CD4-positive, CD25-positive, alpha-beta regulatory T cell (primary cell): ENCODE measurements at regions not wholly inside any gene's neighbourhood (a gene's known extent, or its start where the extent isn't known, plus 50 kb on each side); places are given as distances from the start of the nearest gene placed in this dataset.

Source experiments
- ATAC-seq, 2 donors: fragments of 150-1000 bp; cut with Tn5 transposase; one replicate each; pipeline ENCODE4 v1.10.0; 2021; ENCODE audit warnings: low read depth in 2 of 2, moderate number of reproducible peaks in 2 of 2, moderate library complexity in 1 of 2
- DNase-seq, 3 donors: peaks; one replicate each; pipeline versions ENCODE4 v3.0.0 to v3.0.0-alpha.2; 2012 to 2022; ENCODE audit warnings: mixed read lengths in 1 of 3
- H3K27ac ChIP-seq: one replicate; pipeline ENCODE4 v1.7.0; 2013; ENCODE audit warnings: mild to moderate bottlenecking, low read length; ENCODE audit not compliant: insufficient read depth, poor library complexity, severe bottlenecking
- H3K27me3 ChIP-seq: one replicate; pipeline ENCODE4 v1.7.0; 2013; ENCODE audit warnings: low read length; ENCODE audit not compliant: control insufficient read depth, insufficient read depth
- H3K36me3 ChIP-seq: one replicate; pipeline ENCODE4 v1.7.0; 2013; ENCODE audit warnings: mild to moderate bottlenecking, low read length, moderate library complexity; ENCODE audit not compliant: control insufficient read depth, insufficient read depth
- H3K4me1 ChIP-seq: 2 replicates; pipeline ENCODE4 v1.7.0; 2013; ENCODE audit warnings: mild to moderate bottlenecking, low read length; ENCODE audit not compliant: insufficient read depth, control insufficient read depth, poor library complexity, severe bottlenecking
- H3K4me3 ChIP-seq: one replicate; pipeline ENCODE4 v1.7.0; 2013; ENCODE audit warnings: low read depth, mild to moderate bottlenecking, low read length, moderate library complexity
- H3K9me3 ChIP-seq, 2 experiments: 1 replicate in 1 of 2; 2 replicates in 1 of 2; pipeline ENCODE4 v1.7.0; 2013; ENCODE audit warnings: low read length in 2 of 2, mild to moderate bottlenecking in 1 of 2, moderate library complexity in 1 of 2; ENCODE audit not compliant: control insufficient read depth in 2 of 2
- H3K27ac Mint-ChIP-seq, 3 donors: one replicate each; pipeline ENCODE4 v1.8.0; 2020 to 2022; ENCODE audit warnings: mild to moderate bottlenecking in 3 of 3, mixed read lengths in 3 of 3, moderate library complexity in 2 of 3
- H3K27me3 Mint-ChIP-seq: one replicate; pipeline ENCODE4 v1.8.0; 2022; ENCODE audit warnings: mild to moderate bottlenecking, mixed read lengths
- H3K36me3 Mint-ChIP-seq: one replicate; pipeline ENCODE4 v1.8.0; 2020; ENCODE audit warnings: mixed read lengths
- H3K4me1 Mint-ChIP-seq, 4 donors: one replicate each; pipeline ENCODE4 v1.8.0; 2020 to 2022; ENCODE audit warnings: mixed read lengths in 4 of 4, mild to moderate bottlenecking in 1 of 4
- H3K4me3 Mint-ChIP-seq, 4 donors: one replicate each; pipeline ENCODE4 v1.8.0; 2020 to 2022; ENCODE audit warnings: mild to moderate bottlenecking in 4 of 4, mixed read lengths in 4 of 4, moderate library complexity in 3 of 4
- H3K9me3 Mint-ChIP-seq, 7 donors: one replicate each; pipeline ENCODE4 v1.8.0; 2020 to 2022; ENCODE audit warnings: mixed read lengths in 7 of 7, mild to moderate bottlenecking in 3 of 7, moderate library complexity in 2 of 7

- no peak overlapping the region for H3K27ac Mint-ChIP-seq
- Histone ChIP-seq H3K9me3 (no peaks in the 10 kb centered on the region), H3K36me3 (no peaks in the 10 kb centered on the region), H3K27me3 (no peaks in the 10 kb centered on the region), H3K4me1 (no peaks in the 10 kb centered on the region), H3K4me3 (no peak overlapping the region), H3K27ac (no peak overlapping the region)
- no peak for ATAC-seq
- peaks cover 0 to 3% (median 0%) of the 10 kb centered on the region in 7 donors for H3K9me3 Mint-ChIP-seq
- H3K27me3 Mint-ChIP-seq = peaks cover 4% of the 10 kb centered on the region
- H3K4me1 Mint-ChIP-seq = peaks cover 0 to 3% (median 0%) of the 10 kb centered on the region in 4 donors
- no peak overlapping the region for H3K4me3 Mint-ChIP-seq
- H3K36me3 Mint-ChIP-seq = no peaks in the 10 kb centered on the region
- DNase-seq = no peak
Measured at GRCh38 chr16:50497592-50497991, 50.6 kb upstream of the NKD1 start.

- Histone ChIP-seq H3K9me3 (no peaks in the 10 kb centered on the region), H3K27ac (no peak overlapping the region), H3K27me3 (no peaks in the 10 kb centered on the region), H3K4me1 (no peaks in the 10 kb centered on the region), H3K36me3 (no peaks in the 10 kb centered on the region), H3K4me3 (no peak overlapping the region)
- no peaks in the 10 kb centered on the region for H3K36me3 Mint-ChIP-seq
- H3K27ac Mint-ChIP-seq = no peak overlapping the region
- peaks cover 0 to 3% (median 0%) of the 10 kb centered on the region in 4 donors for H3K4me1 Mint-ChIP-seq
- peaks cover 6% of the 10 kb centered on the region for H3K27me3 Mint-ChIP-seq
- ATAC-seq (no peak), DNase-seq (no peak)
- H3K9me3 Mint-ChIP-seq = peaks cover 0 to 3% (median 0%) of the 10 kb centered on the region in 7 donors
- H3K4me3 Mint-ChIP-seq = no peak overlapping the region
Measured at GRCh38 chr16:50496990-50497389, 51.2 kb upstream of the NKD1 start.

- H3K27me3 Mint-ChIP-seq = peaks cover 12% of the 10 kb centered on the region
- H3K36me3 ChIP-seq = no peaks in the 10 kb centered on the region
- no peak overlapping the region for H3K27ac Mint-ChIP-seq
- ATAC-seq (no peak), DNase-seq (no peak)
- no peaks in the 10 kb centered on the region for H3K9me3 ChIP-seq
- no peaks in the 10 kb centered on the region for H3K36me3 Mint-ChIP-seq
- H3K4me1 Mint-ChIP-seq = peaks cover 0 to 3% (median 0%) of the 10 kb centered on the region in 4 donors
- H3K9me3 Mint-ChIP-seq = peaks cover 0 to 3% (median 0%) of the 10 kb centered on the region in 7 donors
- no peak overlapping the region for H3K4me3 ChIP-seq
- no peaks in the 10 kb centered on the region for H3K27me3 ChIP-seq
- H3K4me3 Mint-ChIP-seq = no peak overlapping the region
- no peaks in the 10 kb centered on the region for H3K4me1 ChIP-seq
- H3K27ac ChIP-seq = no peak overlapping the region
Measured at GRCh38 chr16:50495673-50496072, 52.5 kb upstream of the NKD1 start.

- Mint-ChIP-seq H3K9me3 (peaks cover 0 to 3% (median 0%) of the 10 kb centered on the region in 7 donors), H3K4me1 (peaks cover 0 to 3% (median 0%) of the 10 kb centered on the region in 4 donors)
Measured at GRCh38 chr16:50494501-50495491, 53.4 kb upstream of the NKD1 start.

GRCh38 chr16:50491516-50491915 lies 56.7 kb upstream of the NKD1 start:
- Histone ChIP-seq H3K4me3 (no peak overlapping the region), H3K36me3 (no peaks in the 10 kb centered on the region), H3K4me1 (no peaks in the 10 kb centered on the region), H3K27me3 (no peaks in the 10 kb centered on the region), H3K9me3 (no peaks in the 10 kb centered on the region), H3K27ac (no peak overlapping the region)
- ATAC-seq (no peak), DNase-seq (no peak)
- Mint-ChIP-seq H3K4me1 (peaks cover 0 to 5% (median 0%) of the 10 kb centered on the region in 4 donors), H3K27me3 (peaks cover 36% of the 10 kb centered on the region), H3K36me3 (no peaks in the 10 kb centered on the region), H3K9me3 (peaks cover 0 to 5% (median 2%) of the 10 kb centered on the region in 7 donors), H3K4me3 (no peak overlapping the region), H3K27ac (no peak overlapping the region)

More at GRCh38 chr16:50494501-50495491, 53.4 kb upstream of the NKD1 start:
- Histone ChIP-seq H3K9me3 (no peaks in the 10 kb centered on the region), H3K36me3 (no peaks in the 10 kb centered on the region), H3K27me3 (no peaks in the 10 kb centered on the region), H3K27ac (no peak overlapping the region), H3K4me1 (no peaks in the 10 kb centered on the region), H3K4me3 (no peak overlapping the region)
- Mint-ChIP-seq H3K27me3 (peaks cover 16% of the 10 kb centered on the region), H3K4me3 (no peak overlapping the region), H3K36me3 (no peaks in the 10 kb centered on the region), H3K27ac (no peak overlapping the region)
- ATAC-seq = no peak
- no peak for DNase-seq

- Histone ChIP-seq H3K27me3 (no peaks in the 10 kb centered on the region), H3K27ac (no peak overlapping the region), H3K36me3 (no peaks in the 10 kb centered on the region), H3K9me3 (no peaks in the 10 kb centered on the region), H3K4me1 (no peaks in the 10 kb centered on the region), H3K4me3 (no peak overlapping the region)
- no peak for DNase-seq
- H3K27me3 Mint-ChIP-seq = peaks cover 37% of the 10 kb centered on the region
- H3K4me1 Mint-ChIP-seq = peaks cover 0 to 5% (median 0%) of the 10 kb centered on the region in 4 donors
- H3K9me3 Mint-ChIP-seq = peaks cover 0 to 5% (median 3%) of the 10 kb centered on the region in 7 donors
- no peaks in the 10 kb centered on the region for H3K36me3 Mint-ChIP-seq
- no peak overlapping the region for H3K4me3 Mint-ChIP-seq
- H3K27ac Mint-ChIP-seq = no peak overlapping the region
- ATAC-seq = no peak
Measured at GRCh38 chr16:50490828-50491227, 57.4 kb upstream of the NKD1 start.

GRCh38 chr16:50489182-50489581 lies 59.0 kb upstream of the NKD1 start:
- peaks cover 0 to 5% (median 0%) of the 10 kb centered on the region in 4 donors for H3K4me1 Mint-ChIP-seq
- no peaks in the 10 kb centered on the region for H3K36me3 Mint-ChIP-seq
- Histone ChIP-seq H3K27ac (no peak overlapping the region), H3K4me3 (no peak overlapping the region), H3K9me3 (no peaks in the 10 kb centered on the region), H3K4me1 (no peaks in the 10 kb centered on the region), H3K36me3 (no peaks in the 10 kb centered on the region), H3K27me3 (peaks cover 9% of the 10 kb centered on the region)
- DNase-seq = no peak
- ATAC-seq = no peak
- H3K9me3 Mint-ChIP-seq = peaks cover 0 to 16% (median 2%) of the 10 kb centered on the region in 7 donors
- no peak overlapping the region for H3K4me3 Mint-ChIP-seq
- H3K27ac Mint-ChIP-seq = no peak overlapping the region
- H3K27me3 Mint-ChIP-seq = peaks cover 41% of the 10 kb centered on the region
